Limb (tissue), 2 donors: ENCODE measurements at regions not wholly inside any gene's neighbourhood (a gene's known extent, or its start where the extent isn't known, plus 50 kb on each side); places are given as distances from the start of the nearest gene placed in this dataset.
"Not testable (repeated sequence)": the region's sequence is repeated elsewhere in the genome, so short reads cannot be mapped to it uniquely, and the experiment has no call there.

Experiments
- DNase-seq, 2 donors: peaks; one replicate each; pipeline ENCODE4 v3.0.0-alpha.2; 2016; ENCODE audit errors: extremely low spot score in 2 of 2

- no peak for DNase-seq
Measured at GRCh38 chr2:199040522-199040921, 417.2 kb downstream of the SATB2 start.

- DNase-seq = not testable (repeated sequence)
Measured at GRCh38 chr2:199033761-199034160, 424.0 kb downstream of the SATB2 start.

- DNase-seq = no peak
Measured at GRCh38 chr2:199025146-199025545, 432.6 kb downstream of the SATB2 start.

- no peak for DNase-seq
Measured at GRCh38 chr2:199024224-199024623, 433.5 kb downstream of the SATB2 start.

- DNase-seq = peak; percentile 17 to 25
Measured at GRCh38 chr2:199019898-199020507, 437.7 kb downstream of the SATB2 start.

GRCh38 chr2:199018826-199019225 is 438.9 kb downstream of the SATB2 start:
- DNase-seq = no peak

- DNase-seq = no peak
Measured at GRCh38 chr2:199015072-199015471, 442.7 kb downstream of the SATB2 start.

GRCh38 chr2:199014226-199014625 is 443.5 kb downstream of the SATB2 start:
- no peak for DNase-seq

- DNase-seq = no peak
Measured at GRCh38 chr2:199011908-199012307, 445.8 kb downstream of the SATB2 start.

- no peak for DNase-seq
Measured at GRCh38 chr2:198994678-198995077, 463.1 kb downstream of the SATB2 start.

- DNase-seq = no peak
Measured at GRCh38 chr2:198991431-198991830, 466.3 kb downstream of the SATB2 start.

GRCh38 chr2:198975779-198976178 is 482.0 kb downstream of the SATB2 start:
- DNase-seq = no peak

GRCh38 chr2:198973785-198974184 is 484.0 kb downstream of the SATB2 start:
- no peak for DNase-seq

GRCh38 chr2:198973181-198973580 is 484.6 kb downstream of the SATB2 start:
- DNase-seq = no peak

GRCh38 chr2:198968545-198968944 is 489.2 kb downstream of the SATB2 start:
- DNase-seq = no peak

- no peak for DNase-seq
Measured at GRCh38 chr2:198966269-198966668, 491.5 kb downstream of the SATB2 start.

GRCh38 chr2:198961547-198961946 is 496.2 kb downstream of the SATB2 start:
- DNase-seq = no peak

- DNase-seq = no peak
Measured at GRCh38 chr2:198957181-198957580, 500.6 kb downstream of the SATB2 start.

- DNase-seq = no peak
Measured at GRCh38 chr2:198953328-198953727, 504.4 kb downstream of the SATB2 start.

- DNase-seq = no peak
Measured at GRCh38 chr2:198950803-198951202, 506.9 kb downstream of the SATB2 start.

GRCh38 chr2:198945496-198945895 is 512.2 kb downstream of the SATB2 start:
- no peak for DNase-seq

GRCh38 chr2:198930170-198930569 is 527.6 kb downstream of the SATB2 start:
- DNase-seq = no peak

- no peak for DNase-seq
Measured at GRCh38 chr2:198928026-198928425, 529.7 kb downstream of the SATB2 start.
